ENCODE measurements at regions not wholly inside any gene's neighbourhood (a gene's known extent, or its start where the extent isn't known, plus 50 kb on each side); places are given as distances from the start of the nearest gene placed in this dataset.

GRCh38 chr12:84704856-84705255, 207.7 kb downstream of the SLC6A15 start:
- CTCF ChIA-PET: no interaction called here
- Mint-ChIP-seq H3K27ac (no peak overlapping the region), H3K4me3 (no peak overlapping the region), H3K4me1 (peaks cover 0 to 3% (median 0%) of the 10 kb centered on the region in 7 donors), H3K9me3 (peaks cover 0 to 3% (median 0%) of the 10 kb centered on the region in 11 donors), H3K36me3 (no peaks in the 10 kb centered on the region), H3K27me3 (no peaks in the 10 kb centered on the region)
- H3K4me1 ChIP-seq (ENCODE audit: control insufficient read depth in 2 of 2, insufficient read depth in 2 of 2, low read length in 2 of 2): no peaks in the 10 kb centered on the region
- H3K9me3 ChIP-seq (ENCODE audit: control insufficient read depth in 2 of 3, low read length in 3 of 3): no peaks in the 10 kb centered on the region
- DNase-seq: no peak
- no peaks in the 10 kb centered on the region for H3K27me3 ChIP-seq (ENCODE audit: control insufficient read depth in 2 of 2, insufficient read depth in 2 of 2, low read length in 2 of 2)
- H3K36me3 ChIP-seq (ENCODE audit: control insufficient read depth in 2 of 3, insufficient read depth in 3 of 3, low read length in 3 of 3): no peaks in the 10 kb centered on the region
- H3K27ac ChIP-seq (ENCODE audit: low read depth, low read length): no peak overlapping the region
- no peak for ATAC-seq
- no peak overlapping the region for H3K4me3 ChIP-seq (ENCODE audit: low read length)
- POLR2A ChIA-PET: no interaction called here
- intact Hi-C loops (cut with micrococcal nuclease): no loop called here

- no peak overlapping the region for H3K4me3 Mint-ChIP-seq
- H3K9me3 Mint-ChIP-seq: peaks cover 0 to 3% (median 0%) of the 10 kb centered on the region in 11 donors
- Histone ChIP-seq H3K27ac (ENCODE audit: low read depth, low read length) (no peak overlapping the region), H3K4me1 (ENCODE audit: control insufficient read depth in 2 of 2, insufficient read depth in 2 of 2, low read length in 2 of 2) (no peaks in the 10 kb centered on the region), H3K27me3 (ENCODE audit: control insufficient read depth in 2 of 2, insufficient read depth in 2 of 2, low read length in 2 of 2) (no peaks in the 10 kb centered on the region), H3K36me3 (ENCODE audit: control insufficient read depth in 2 of 3, insufficient read depth in 3 of 3, low read length in 3 of 3) (no peaks in the 10 kb centered on the region), H3K9me3 (ENCODE audit: control insufficient read depth in 2 of 3, low read length in 3 of 3) (no peaks in the 10 kb centered on the region), H3K4me3 (ENCODE audit: low read length) (no peak overlapping the region)
- ChIA-PET CTCF (no interaction called here), POLR2A (no interaction called here)
- DNase-seq: no peak
- no peaks in the 10 kb centered on the region for H3K27me3 Mint-ChIP-seq
- no peaks in the 10 kb centered on the region for H3K36me3 Mint-ChIP-seq
- H3K4me1 Mint-ChIP-seq: peaks cover 0 to 3% (median 0%) of the 10 kb centered on the region in 7 donors
- no peak for ATAC-seq
- H3K27ac Mint-ChIP-seq: no peak overlapping the region
- intact Hi-C loops (cut with micrococcal nuclease): no loop called here
Measured at GRCh38 chr12:84702001-84702400, 210.6 kb downstream of the SLC6A15 start.

- Mint-ChIP-seq H3K36me3 (no peaks in the 10 kb centered on the region), H3K4me1 (peaks cover 0 to 3% (median 0%) of the 10 kb centered on the region in 7 donors), H3K27ac (no peak overlapping the region), H3K9me3 (peaks cover 0 to 3% (median 0%) of the 10 kb centered on the region in 11 donors), H3K4me3 (no peak overlapping the region), H3K27me3 (no peaks in the 10 kb centered on the region)
- Histone ChIP-seq H3K27ac (ENCODE audit: low read depth, low read length) (no peak overlapping the region), H3K36me3 (ENCODE audit: control insufficient read depth in 2 of 3, insufficient read depth in 3 of 3, low read length in 3 of 3) (no peaks in the 10 kb centered on the region), H3K27me3 (ENCODE audit: control insufficient read depth in 2 of 2, insufficient read depth in 2 of 2, low read length in 2 of 2) (no peaks in the 10 kb centered on the region), H3K4me1 (ENCODE audit: control insufficient read depth in 2 of 2, insufficient read depth in 2 of 2, low read length in 2 of 2) (no peaks in the 10 kb centered on the region), H3K4me3 (ENCODE audit: low read length) (no peak overlapping the region), H3K9me3 (ENCODE audit: control insufficient read depth in 2 of 3, low read length in 3 of 3) (no peaks in the 10 kb centered on the region)
- no peak for DNase-seq
- POLR2A ChIA-PET: no interaction called here
- CTCF ChIA-PET: no interaction called here
- intact Hi-C loops (cut with micrococcal nuclease): no loop called here
- ATAC-seq: no peak
Measured at GRCh38 chr12:84701041-84701440, 211.6 kb downstream of the SLC6A15 start.

- DNase-seq (no peak), ATAC-seq (no peak)
- Histone ChIP-seq H3K27ac (ENCODE audit: low read depth, low read length) (no peak overlapping the region), H3K27me3 (ENCODE audit: control insufficient read depth in 2 of 2, insufficient read depth in 2 of 2, low read length in 2 of 2) (no peaks in the 10 kb centered on the region), H3K36me3 (ENCODE audit: control insufficient read depth in 2 of 3, insufficient read depth in 3 of 3, low read length in 3 of 3) (no peaks in the 10 kb centered on the region), H3K4me1 (ENCODE audit: control insufficient read depth in 2 of 2, insufficient read depth in 2 of 2, low read length in 2 of 2) (no peaks in the 10 kb centered on the region), H3K4me3 (ENCODE audit: low read length) (no peak overlapping the region), H3K9me3 (ENCODE audit: control insufficient read depth in 2 of 3, low read length in 3 of 3) (no peaks in the 10 kb centered on the region)
- intact Hi-C loops (cut with micrococcal nuclease): no loop called here
- no peaks in the 10 kb centered on the region for H3K27me3 Mint-ChIP-seq
- peaks cover 0 to 3% (median 0%) of the 10 kb centered on the region in 7 donors for H3K4me1 Mint-ChIP-seq
- H3K9me3 Mint-ChIP-seq: peaks cover 0 to 3% (median 0%) of the 10 kb centered on the region in 11 donors
- ChIA-PET POLR2A (no interaction called here), CTCF (no interaction called here)
- no peak overlapping the region for H3K27ac Mint-ChIP-seq
- no peaks in the 10 kb centered on the region for H3K36me3 Mint-ChIP-seq
- no peak overlapping the region for H3K4me3 Mint-ChIP-seq
Measured at GRCh38 chr12:84698576-84699333, 213.8 kb downstream of the SLC6A15 start.

- DNase-seq (no peak), ATAC-seq (no peak)
- POLR2A ChIA-PET: no interaction called here
- no peak overlapping the region for H3K4me3 ChIP-seq (ENCODE audit: low read length)
- Mint-ChIP-seq H3K4me3 (no peak overlapping the region), H3K4me1 (peaks cover 0 to under 1% (median 0%) of the 10 kb centered on the region in 7 donors), H3K9me3 (peaks cover 0 to 2% (median 0%) of the 10 kb centered on the region in 11 donors), H3K36me3 (no peaks in the 10 kb centered on the region), H3K27me3 (no peaks in the 10 kb centered on the region), H3K27ac (no peak overlapping the region)
- H3K27ac ChIP-seq (ENCODE audit: low read depth, low read length): no peak overlapping the region
- H3K9me3 ChIP-seq (ENCODE audit: control insufficient read depth in 2 of 3, low read length in 3 of 3): no peaks in the 10 kb centered on the region
- H3K36me3 ChIP-seq (ENCODE audit: control insufficient read depth in 2 of 3, insufficient read depth in 3 of 3, low read length in 3 of 3): no peaks in the 10 kb centered on the region
- no peaks in the 10 kb centered on the region for H3K27me3 ChIP-seq (ENCODE audit: control insufficient read depth in 2 of 2, insufficient read depth in 2 of 2, low read length in 2 of 2)
- intact Hi-C loops (cut with micrococcal nuclease): no loop called here
- CTCF ChIA-PET: no interaction called here
- no peaks in the 10 kb centered on the region for H3K4me1 ChIP-seq (ENCODE audit: control insufficient read depth in 2 of 2, insufficient read depth in 2 of 2, low read length in 2 of 2)
Measured at GRCh38 chr12:84696908-84697540, 215.6 kb downstream of the SLC6A15 start.

- ChIA-PET POLR2A (no interaction called here), CTCF (no interaction called here)
- Mint-ChIP-seq H3K9me3 (peaks cover 0 to 4% (median 0%) of the 10 kb centered on the region in 11 donors), H3K27ac (no peak overlapping the region), H3K4me3 (no peak overlapping the region), H3K36me3 (no peaks in the 10 kb centered on the region), H3K4me1 (no peaks in the 10 kb centered on the region), H3K27me3 (no peaks in the 10 kb centered on the region)
- no peak overlapping the region for H3K4me3 ChIP-seq (ENCODE audit: low read length)
- no peaks in the 10 kb centered on the region for H3K4me1 ChIP-seq (ENCODE audit: control insufficient read depth in 2 of 2, insufficient read depth in 2 of 2, low read length in 2 of 2)
- ATAC-seq (no peak), DNase-seq (no peak)
- H3K27me3 ChIP-seq (ENCODE audit: control insufficient read depth in 2 of 2, insufficient read depth in 2 of 2, low read length in 2 of 2): no peaks in the 10 kb centered on the region
- intact Hi-C loops (cut with micrococcal nuclease): no loop called here
- no peaks in the 10 kb centered on the region for H3K36me3 ChIP-seq (ENCODE audit: control insufficient read depth in 2 of 3, insufficient read depth in 3 of 3, low read length in 3 of 3)
- no peaks in the 10 kb centered on the region for H3K9me3 ChIP-seq (ENCODE audit: control insufficient read depth in 2 of 3, low read length in 3 of 3)
- H3K27ac ChIP-seq (ENCODE audit: low read depth, low read length): no peak overlapping the region
Measured at GRCh38 chr12:84696281-84696680, 216.3 kb downstream of the SLC6A15 start.

GRCh38 chr12:84694116-84694515, 218.5 kb downstream of the SLC6A15 start:
- no peaks in the 10 kb centered on the region for H3K36me3 Mint-ChIP-seq

More at GRCh38 chr12:84694116-84694515, 218.5 kb downstream of the SLC6A15 start:
- no peak overlapping the region for H3K27ac Mint-ChIP-seq
- no peak overlapping the region for H3K4me3 ChIP-seq (ENCODE audit: low read length)
- H3K4me3 Mint-ChIP-seq: no peak overlapping the region
- no peaks in the 10 kb centered on the region for H3K27me3 Mint-ChIP-seq
- CTCF ChIA-PET: no interaction called here
- intact Hi-C loops (cut with micrococcal nuclease): no loop called here
- POLR2A ChIA-PET: no interaction called here
- no peaks in the 10 kb centered on the region for H3K9me3 ChIP-seq (ENCODE audit: control insufficient read depth in 2 of 3, low read length in 3 of 3)
- H3K27me3 ChIP-seq (ENCODE audit: control insufficient read depth in 2 of 2, insufficient read depth in 2 of 2, low read length in 2 of 2): no peaks in the 10 kb centered on the region
- no peaks in the 10 kb centered on the region for H3K4me1 ChIP-seq (ENCODE audit: control insufficient read depth in 2 of 2, insufficient read depth in 2 of 2, low read length in 2 of 2)
- H3K27ac ChIP-seq (ENCODE audit: low read depth, low read length): no peak overlapping the region
- ATAC-seq: no peak
- no peak for DNase-seq
- H3K9me3 Mint-ChIP-seq: peaks cover 0 to 8% (median 0%) of the 10 kb centered on the region in 11 donors
- no peaks in the 10 kb centered on the region for H3K4me1 Mint-ChIP-seq
- H3K36me3 ChIP-seq (ENCODE audit: control insufficient read depth in 2 of 3, insufficient read depth in 3 of 3, low read length in 3 of 3): no peaks in the 10 kb centered on the region
